Esophagus (tissue), 2 donors: ENCODE measurements at regions not wholly inside any gene's neighbourhood (a gene's known extent, or its start where the extent isn't known, plus 50 kb on each side); places are given as distances from the start of the nearest gene placed in this dataset.
"Not testable (repeated sequence)": the region's sequence is repeated elsewhere in the genome, so short reads cannot be mapped to it uniquely, and the experiment has no call there.

Experiments
- H3K27ac ChIP-seq, 2 donors: one replicate each; pipeline ENCODE4 v1.5.1; 2013; ENCODE audit warnings: low read depth in 2 of 2, mild to moderate bottlenecking in 2 of 2, inconsistent platforms in 1 of 2, low read length in 1 of 2, moderate library complexity in 1 of 2
- H3K27me3 ChIP-seq, 2 donors: one replicate each; pipeline ENCODE4 v1.6.1; 2013; ENCODE audit warnings: low read length in 2 of 2, control low read depth in 1 of 2, mild to moderate bottlenecking in 1 of 2; ENCODE audit not compliant: insufficient read depth in 2 of 2, control insufficient read depth in 1 of 2
- H3K36me3 ChIP-seq, 2 donors: one replicate each; pipeline ENCODE4 v1.6.1; 2013; ENCODE audit warnings: low read length in 1 of 2; ENCODE audit not compliant: control insufficient read depth in 2 of 2, insufficient read depth in 2 of 2
- H3K4me1 ChIP-seq, 2 donors: one replicate each; pipeline ENCODE4 v1.6.1; 2013; ENCODE audit warnings: low read length in 1 of 2; ENCODE audit not compliant: control insufficient read depth in 2 of 2, insufficient read depth in 2 of 2
- H3K4me3 ChIP-seq, 2 donors: one replicate each; pipeline ENCODE4 v1.5.1; 2013; ENCODE audit warnings: low read length in 2 of 2, mild to moderate bottlenecking in 2 of 2, low read depth in 1 of 2, moderate library complexity in 1 of 2
- H3K9me3 ChIP-seq, 2 donors: one replicate each; pipeline ENCODE4 v1.6.1; 2013; ENCODE audit warnings: mild to moderate bottlenecking in 2 of 2, low read depth in 1 of 2, low read length in 1 of 2, moderate library complexity in 1 of 2; ENCODE audit not compliant: control insufficient read depth in 2 of 2, insufficient read depth in 1 of 2
- WGBS, 2 donors: extraction: QIAGEN DNeasy Blood & Tissue Kit; methylation state at CpG; one replicate each; pipeline ENCODE4 v1.1.7; 2013; 5-methylcytosine and 5-hydroxymethylcytosine counted together
- donor health status: healthy with polysubstance abuse.
- donor health status: Bipolar disorder and iron deficiency.

DNA sequence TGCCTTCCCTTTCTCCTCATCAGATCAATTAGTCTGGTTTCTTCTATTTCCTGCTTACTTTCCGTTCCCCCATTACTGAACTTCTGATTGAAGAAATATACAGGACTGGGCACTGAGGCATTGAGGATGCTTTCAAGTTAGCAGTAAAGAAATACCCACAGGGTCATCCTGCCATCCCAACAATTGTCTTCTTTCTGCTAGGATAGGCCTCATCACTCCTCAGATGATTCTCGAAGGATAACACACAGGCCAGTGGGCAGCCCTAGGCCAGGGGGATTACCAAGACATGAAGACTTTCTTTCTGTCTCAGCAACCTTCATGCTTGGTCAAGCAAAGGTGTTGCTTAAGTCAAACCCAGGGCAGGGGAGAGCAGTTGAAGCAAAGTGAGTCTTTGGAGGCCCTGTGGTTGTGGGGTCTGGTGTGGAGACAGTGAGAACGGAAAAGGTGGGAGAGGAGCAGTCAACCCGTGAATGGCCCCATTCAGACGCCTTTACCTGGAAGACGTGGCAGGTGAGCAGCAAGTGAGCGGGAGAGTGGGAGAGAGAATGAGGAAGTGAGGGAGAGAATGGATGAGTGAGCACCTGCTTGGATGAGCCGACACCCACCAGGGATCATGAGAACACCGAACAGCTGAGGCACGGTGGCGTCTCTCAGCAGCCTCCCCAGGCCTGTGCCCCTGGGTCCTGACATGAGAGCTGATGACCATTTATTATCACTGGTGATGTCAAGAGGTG lies 462.9 kb downstream of the PREX1 start:
- 91 to 93% methylated on average over 11 of the region's 11 CpGs for WGBS, 2 donors
- H3K27me3 ChIP-seq, result no peaks in the 10 kb centered on the region
- H3K4me3 ChIP-seq, result no peak overlapping the region
- H3K4me1 ChIP-seq, result no peaks in the 10 kb centered on the region
- no peak overlapping the region for H3K27ac ChIP-seq
- H3K36me3 ChIP-seq, result no peaks in the 10 kb centered on the region
- peaks cover 0 to 4% of the 10 kb centered on the region in 2 donors for H3K9me3 ChIP-seq

DNA sequence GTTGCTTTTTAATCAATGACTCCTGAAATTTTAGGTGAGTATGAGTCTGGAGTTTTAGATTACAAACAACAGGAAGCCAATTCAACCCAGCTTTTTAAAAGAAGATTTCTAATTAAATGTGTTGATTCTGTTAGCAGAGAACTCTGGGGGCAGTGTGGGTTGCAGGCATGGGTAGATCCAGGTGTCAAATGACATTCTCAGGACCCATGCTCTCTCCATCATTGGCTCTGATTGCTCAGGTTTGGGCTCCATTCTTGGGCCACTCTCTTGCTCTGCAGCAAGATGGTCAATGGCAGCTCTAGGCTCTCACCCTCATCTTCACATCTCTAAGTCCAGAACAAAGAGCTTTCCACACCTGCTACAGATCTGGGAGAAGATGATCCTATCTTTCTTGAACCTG lies 463.7 kb downstream of the PREX1 start:
- H3K27me3 ChIP-seq, result no peaks in the 10 kb centered on the region
- no peaks in the 10 kb centered on the region for H3K36me3 ChIP-seq
- H3K27ac ChIP-seq, result no peak overlapping the region
- H3K4me3 ChIP-seq, result no peak overlapping the region
- H3K9me3 ChIP-seq, result peaks cover 0 to 4% of the 10 kb centered on the region in 2 donors
- no peaks in the 10 kb centered on the region for H3K4me1 ChIP-seq

DNA sequence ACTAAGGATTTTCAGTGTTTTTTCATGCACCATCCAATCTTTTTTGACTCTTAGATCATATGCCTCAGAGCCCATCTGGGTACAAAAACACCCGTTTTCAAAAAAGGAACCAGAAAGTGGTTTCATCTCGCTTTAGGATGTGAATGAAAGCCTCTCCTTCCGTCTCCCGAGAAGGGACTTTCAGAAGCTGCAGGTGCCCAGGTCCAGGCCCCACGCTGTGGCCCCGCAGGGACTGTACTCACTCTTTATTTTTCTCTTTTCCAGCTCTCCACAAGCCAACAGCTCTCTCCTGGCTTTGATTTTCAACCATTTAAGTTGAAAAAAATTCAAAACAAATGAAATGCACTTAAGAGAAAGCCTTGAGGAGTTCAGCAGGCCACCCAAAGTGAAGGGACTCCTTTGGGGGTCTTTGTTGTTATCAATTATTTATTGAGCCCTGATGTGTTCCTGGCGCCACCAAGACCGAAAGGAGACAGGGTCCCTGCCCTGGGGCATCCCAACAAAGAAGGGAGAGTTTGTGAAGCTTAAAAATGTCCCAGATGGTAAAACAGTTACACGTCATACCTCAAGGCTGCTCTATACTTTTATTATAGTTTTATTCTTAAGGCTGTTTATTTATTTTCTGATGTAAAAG lies 467.3 kb downstream of the PREX1 start:
- Histone ChIP-seq H3K36me3 (no peaks in the 10 kb centered on the region), H3K4me1 (no peaks in the 10 kb centered on the region), H3K4me3 (no peak overlapping the region), H3K9me3 (no peaks in the 10 kb centered on the region), H3K27ac (no peak overlapping the region), H3K27me3 (no peaks in the 10 kb centered on the region)
- WGBS, 2 donors, result 74 to 76% methylated on average over 9 of the region's 9 CpGs

DNA sequence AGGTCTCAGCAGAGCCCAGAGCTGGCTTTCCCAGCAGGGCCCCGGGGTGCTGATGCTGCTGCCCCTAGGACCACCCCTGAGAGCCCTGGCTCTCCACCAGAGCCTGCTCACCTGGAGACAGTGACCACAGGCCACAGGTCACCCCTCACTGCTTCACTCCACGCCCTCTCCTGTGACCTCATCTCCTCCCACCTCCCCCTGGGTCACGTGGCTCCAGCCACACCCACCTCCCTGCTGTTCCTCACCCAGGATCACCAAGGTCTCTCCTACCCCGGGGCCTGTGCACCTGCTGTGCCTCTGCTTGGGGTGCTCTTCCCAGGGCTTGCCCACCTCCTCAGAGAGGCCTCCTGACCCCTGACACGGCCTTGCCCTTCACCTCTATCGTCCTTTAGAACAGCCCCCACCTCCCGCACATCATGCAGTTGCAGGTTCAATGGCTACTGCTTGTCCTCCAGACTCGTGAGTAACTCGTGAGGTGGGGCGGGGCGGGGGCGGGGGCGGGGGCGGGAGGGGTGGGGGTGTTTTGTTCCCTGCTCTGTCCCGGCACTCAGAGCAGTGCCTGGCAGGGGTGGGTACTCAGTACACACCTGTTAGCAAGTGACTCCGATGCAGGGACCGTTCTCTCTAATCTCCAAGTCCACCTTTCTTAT lies 468.0 kb downstream of the PREX1 start:
- no peak overlapping the region for H3K4me3 ChIP-seq
- H3K9me3 ChIP-seq, result no peaks in the 10 kb centered on the region
- 45 to 48% methylated on average over 15 to 17 of the region's 17 CpGs for WGBS, 2 donors
- H3K27ac ChIP-seq, result no peak overlapping the region
- H3K4me1 ChIP-seq, result no peaks in the 10 kb centered on the region
- H3K36me3 ChIP-seq, result no peaks in the 10 kb centered on the region
- no peaks in the 10 kb centered on the region for H3K27me3 ChIP-seq

DNA sequence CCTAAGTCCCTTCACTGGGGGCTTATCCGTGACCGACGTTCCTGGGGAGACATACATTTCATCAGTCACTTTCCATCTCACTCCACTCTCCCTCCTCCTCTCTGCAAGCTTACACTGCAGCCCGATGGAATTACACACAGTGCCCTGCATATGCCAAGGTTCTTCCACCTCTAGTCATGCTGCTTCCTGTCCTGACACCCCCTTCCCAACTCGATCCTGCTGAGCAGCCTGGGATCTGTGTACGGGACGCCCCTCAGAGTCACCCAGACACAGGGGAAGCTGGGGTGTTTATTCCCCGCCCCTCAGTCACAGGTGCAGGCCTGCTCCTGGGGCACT lies 468.8 kb downstream of the PREX1 start:
- not testable (repeated sequence) for H3K36me3 ChIP-seq, H3K9me3 ChIP-seq, H3K4me3 ChIP-seq, H3K4me1 ChIP-seq, H3K27ac ChIP-seq, H3K27me3 ChIP-seq
- 60 to 66% methylated on average over 4 to 8 of the region's 8 CpGs for WGBS, 2 donors

DNA sequence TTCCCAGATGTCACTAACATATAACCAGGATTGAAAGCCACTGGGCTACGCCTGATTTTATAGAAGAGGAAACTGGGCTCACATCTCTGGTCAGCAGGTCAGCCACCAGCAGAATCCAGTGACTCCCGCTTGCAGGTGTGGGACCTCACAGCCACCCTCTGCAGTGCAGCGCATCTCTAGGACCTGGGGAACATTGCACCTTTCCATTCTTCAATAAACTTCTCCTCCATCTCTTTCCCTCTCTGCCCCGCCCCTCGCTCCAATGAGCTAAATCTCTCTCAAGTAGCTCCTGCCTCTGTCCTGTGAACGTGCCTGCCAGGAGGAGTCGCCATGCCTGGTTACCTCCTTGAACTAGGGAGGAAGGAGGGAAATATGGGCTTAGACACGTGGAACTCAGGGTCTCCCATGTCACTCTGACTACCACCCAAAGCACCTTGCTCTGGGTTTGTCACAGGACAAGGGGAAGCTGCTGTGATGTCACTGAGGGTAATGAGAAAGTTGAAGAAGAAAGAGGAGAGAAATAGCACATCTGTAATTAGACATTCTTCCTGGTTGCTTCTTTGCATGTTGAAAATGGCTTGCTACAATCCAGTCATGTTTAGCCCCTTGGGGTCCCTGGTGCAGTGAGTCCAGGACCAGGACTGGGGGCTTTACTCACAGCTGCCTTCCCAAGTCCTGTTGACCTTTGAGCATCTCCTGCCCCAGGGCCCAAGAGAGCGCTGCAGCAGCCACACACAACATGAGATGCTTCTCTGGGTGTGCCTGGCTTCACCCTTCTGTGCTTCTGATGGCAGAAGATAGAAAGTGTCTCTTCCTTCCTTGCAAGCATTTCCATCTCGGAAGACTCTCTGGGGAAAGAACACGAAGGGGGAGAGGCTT lies 469.4 kb downstream of the PREX1 start:
- Histone ChIP-seq H3K36me3 (no peaks in the 10 kb centered on the region), H3K9me3 (peaks cover 0 to 4% of the 10 kb centered on the region in 2 donors), H3K4me1 (no peaks in the 10 kb centered on the region), H3K27ac (no peak overlapping the region), H3K4me3 (no peak overlapping the region), H3K27me3 (no peaks in the 10 kb centered on the region)
- WGBS, 2 donors, result 80 to 84% methylated on average over 11 of the region's 11 CpGs

DNA sequence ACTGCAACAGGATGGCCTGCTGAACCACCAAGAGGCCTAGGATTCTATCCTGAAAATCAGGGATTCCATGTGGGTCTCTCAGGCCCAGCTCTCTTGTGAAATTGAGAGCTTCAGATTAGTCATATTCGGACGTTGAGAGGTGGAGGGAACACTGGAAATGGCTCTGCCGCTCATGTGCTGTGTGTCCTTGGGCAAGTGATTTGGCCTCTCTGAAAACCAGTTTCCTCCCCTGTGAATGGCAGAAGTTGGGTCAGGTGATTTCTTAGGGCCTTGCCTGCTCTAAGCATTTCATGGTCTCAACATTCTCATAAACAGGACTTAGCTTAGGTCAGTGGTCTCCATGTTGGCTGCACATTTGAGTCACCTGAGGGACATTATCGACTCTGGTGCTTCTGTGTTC lies 470.1 kb downstream of the PREX1 start:
- Histone ChIP-seq H3K27me3 (no peaks in the 10 kb centered on the region), H3K27ac (no peak overlapping the region), H3K9me3 (peaks cover 0 to 4% of the 10 kb centered on the region in 2 donors), H3K4me3 (no peak overlapping the region), H3K36me3 (no peaks in the 10 kb centered on the region), H3K4me1 (no peaks in the 10 kb centered on the region)
- WGBS, 2 donors, result 87 to 90% methylated on average over 4 of the region's 4 CpGs

DNA sequence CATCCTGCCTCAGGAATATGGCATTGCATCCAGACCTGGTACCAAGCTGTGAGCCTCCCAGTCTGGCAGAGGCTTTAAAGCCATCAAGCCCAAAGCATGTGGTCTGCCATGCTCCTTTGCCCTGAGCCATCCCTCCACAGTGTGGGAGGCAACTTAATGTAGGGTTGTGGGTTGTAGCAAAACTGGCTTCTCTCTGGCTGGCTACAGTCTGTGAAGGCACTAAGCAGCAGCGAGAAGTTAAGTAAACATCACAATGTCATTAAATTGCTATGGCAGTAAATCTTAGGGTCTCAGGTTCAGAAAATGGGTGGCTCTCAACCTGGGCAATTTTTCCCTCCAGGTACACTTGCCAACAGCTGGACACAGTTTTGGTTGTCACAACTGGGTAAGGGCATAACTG lies 472.9 kb downstream of the PREX1 start:
- Histone ChIP-seq H3K27me3 (no peaks in the 10 kb centered on the region), H3K36me3 (no peaks in the 10 kb centered on the region), H3K9me3 (peaks cover 0 to 4% of the 10 kb centered on the region in 2 donors), H3K27ac (no peak overlapping the region), H3K4me3 (no peak overlapping the region), H3K4me1 (no peaks in the 10 kb centered on the region)
- 78 to 87% methylated on average over 1 of the region's 1 CpG for WGBS, 2 donors

DNA sequence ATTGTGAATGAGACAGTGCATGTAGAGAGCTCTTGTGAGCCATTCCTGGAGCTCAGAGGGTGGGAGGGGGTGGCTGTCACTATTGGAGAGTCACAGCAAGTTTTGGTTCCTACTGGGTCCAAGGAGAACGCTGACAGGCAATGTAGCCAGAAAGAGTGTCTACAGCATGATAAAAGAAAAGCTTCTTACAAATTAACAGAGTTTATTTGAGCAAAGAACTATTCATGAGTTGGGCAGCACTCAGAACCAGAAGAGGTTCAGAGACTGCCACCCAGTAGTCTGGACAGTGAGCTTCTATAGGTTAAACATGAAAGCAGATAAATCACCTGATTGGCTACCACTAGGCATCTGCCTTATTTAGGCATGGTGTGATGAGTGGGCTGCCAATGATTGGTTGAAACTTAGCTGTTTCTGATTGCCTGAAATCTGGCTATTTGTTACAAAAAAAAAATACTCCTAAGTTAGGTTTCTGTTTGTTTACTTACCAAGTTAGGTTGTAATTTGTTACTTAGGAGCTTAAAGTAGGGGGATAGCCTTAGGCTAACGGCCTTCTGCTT lies 473.4 kb downstream of the PREX1 start:
- Histone ChIP-seq H3K9me3 (peaks cover 0 to 4% of the 10 kb centered on the region in 2 donors), H3K4me3 (no peak overlapping the region), H3K36me3 (no peaks in the 10 kb centered on the region), H3K4me1 (no peaks in the 10 kb centered on the region), H3K27me3 (no peaks in the 10 kb centered on the region), H3K27ac (no peak overlapping the region)
- 80 to 85% methylated on average over 2 of the region's 2 CpGs for WGBS, 2 donors
